Mammary epithelial cell (primary cell): ENCODE measurements at regions not wholly inside any gene's neighbourhood (a gene's known extent, or its start where the extent isn't known, plus 50 kb on each side); places are given as distances from the start of the nearest gene placed in this dataset.

ENCODE experiments used
- EZH2 ChIP-seq: IDR thresholded peaks from 2 replicates; pipeline ENCODE4 v1.6.1; 2012; ENCODE audit warnings: low read length, inconsistent platforms, borderline replicate concordance
- TF ChIP-seq, protein P1 (sequence below), 2 donors: IDR thresholded peaks in 1 of 2; conservative IDR thresholded peaks in 1 of 2; 2 replicates each; pipeline ENCODE4 v1.5.1; 2011 to 2012; ENCODE audit warnings: inconsistent platforms in 2 of 2, low read length in 2 of 2, mild to moderate bottlenecking in 2 of 2, control low read depth in 1 of 2, low read depth in 1 of 2; ENCODE audit not compliant: insufficient read depth in 1 of 2; ENCODE audit errors: extremely low read depth in 1 of 2

DNA sequence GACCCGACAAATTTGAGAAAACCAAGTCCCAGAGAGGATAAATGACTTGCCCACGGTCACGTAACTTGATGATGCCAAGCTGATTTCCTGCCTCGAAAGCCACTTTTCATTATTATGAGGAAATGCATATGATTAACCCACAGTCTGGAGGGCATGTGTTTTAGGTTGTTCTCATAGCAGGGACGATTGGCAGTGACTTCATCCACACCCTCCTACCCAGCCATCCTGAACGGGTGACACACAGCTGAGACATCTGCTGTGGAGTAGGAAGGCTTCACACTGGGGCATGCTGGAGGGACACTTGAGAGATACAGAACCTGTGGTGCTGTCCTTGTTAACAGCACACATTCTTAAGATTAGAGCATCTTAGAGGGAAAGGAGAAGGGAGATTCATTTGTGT is 65.4 kb upstream of the WDFY2 start:
- TF ChIP-seq, protein P1, sequence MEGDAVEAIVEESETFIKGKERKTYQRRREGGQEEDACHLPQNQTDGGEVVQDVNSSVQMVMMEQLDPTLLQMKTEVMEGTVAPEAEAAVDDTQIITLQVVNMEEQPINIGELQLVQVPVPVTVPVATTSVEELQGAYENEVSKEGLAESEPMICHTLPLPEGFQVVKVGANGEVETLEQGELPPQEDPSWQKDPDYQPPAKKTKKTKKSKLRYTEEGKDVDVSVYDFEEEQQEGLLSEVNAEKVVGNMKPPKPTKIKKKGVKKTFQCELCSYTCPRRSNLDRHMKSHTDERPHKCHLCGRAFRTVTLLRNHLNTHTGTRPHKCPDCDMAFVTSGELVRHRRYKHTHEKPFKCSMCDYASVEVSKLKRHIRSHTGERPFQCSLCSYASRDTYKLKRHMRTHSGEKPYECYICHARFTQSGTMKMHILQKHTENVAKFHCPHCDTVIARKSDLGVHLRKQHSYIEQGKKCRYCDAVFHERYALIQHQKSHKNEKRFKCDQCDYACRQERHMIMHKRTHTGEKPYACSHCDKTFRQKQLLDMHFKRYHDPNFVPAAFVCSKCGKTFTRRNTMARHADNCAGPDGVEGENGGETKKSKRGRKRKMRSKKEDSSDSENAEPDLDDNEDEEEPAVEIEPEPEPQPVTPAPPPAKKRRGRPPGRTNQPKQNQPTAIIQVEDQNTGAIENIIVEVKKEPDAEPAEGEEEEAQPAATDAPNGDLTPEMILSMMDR (conservative IDR thresholded peaks at IDR 0.05 in 1 of 2, IDR thresholded peaks at IDR 0.05 in 1 of 2; ENCODE audit: extremely low read depth in 1 of 2, insufficient read depth in 1 of 2, low read depth in 1 of 2, low read length in 2 of 2): no peak
- no peak for TF ChIP-seq EZH2
